Epithelial cell of proximal tubule (primary cell): ENCODE measurements at regions not wholly inside any gene's neighbourhood (a gene's known extent, or its start where the extent isn't known, plus 50 kb on each side); places are given as distances from the start of the nearest gene placed in this dataset.
A peak's percentile ranks its signal among the peaks of the same experiment; 100 is the strongest.
"Not testable (repeated sequence)": the region's sequence is repeated elsewhere in the genome, so short reads cannot be mapped to it uniquely, and the experiment has no call there.

Experiments used
- DNase-seq: peaks from one replicate; pipeline ENCODE4 v3.0.0-alpha.2; 2011; ENCODE audit warnings: low read depth
- H3K4me3 ChIP-seq: 2 replicates; pipeline ENCODE4 v1.5.1; 2011; ENCODE audit warnings: low read depth, mild to moderate bottlenecking, low read length
- CTCF ChIP-seq: conservative IDR thresholded peaks from 2 replicates; pipeline ENCODE4 v1.5.1; 2012; ENCODE audit warnings: low read depth, mild to moderate bottlenecking, low read length

DNA sequence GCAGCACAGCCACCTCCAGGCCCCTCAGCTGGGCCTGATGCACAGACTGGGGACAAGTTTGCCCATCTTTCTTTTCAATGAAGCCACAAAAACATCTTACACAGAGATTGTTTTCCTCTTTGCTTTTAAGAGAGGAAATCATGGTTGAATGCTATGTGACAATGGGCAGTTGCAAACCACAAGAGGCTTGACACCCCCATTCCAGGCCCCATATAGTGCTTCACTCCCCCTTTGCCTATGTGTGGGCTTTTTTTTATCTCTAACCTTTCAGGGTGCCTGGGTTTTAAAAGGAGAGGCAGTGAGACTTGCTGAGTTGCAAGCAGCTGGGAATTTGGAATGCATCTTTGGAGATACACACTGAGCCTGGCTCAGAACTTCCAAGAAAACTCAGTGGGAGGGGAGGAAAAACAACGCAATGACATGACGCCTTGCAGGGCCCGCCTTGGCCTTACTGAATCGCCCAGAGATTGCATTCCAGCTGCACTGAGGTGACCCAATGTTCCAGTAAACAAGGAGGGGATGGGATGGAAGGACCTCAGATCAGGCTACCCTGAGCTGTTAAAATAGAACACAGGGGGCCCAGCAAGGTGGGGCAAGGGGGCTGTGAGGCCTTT, 145.2 kb upstream of the ZNF648 start:
- no peak for DNase-seq
- TF ChIP-seq CTCF, result no peak
- no peak overlapping the region for H3K4me3 ChIP-seq

- TF ChIP-seq CTCF, result no peak
- H3K4me3 ChIP-seq, result no peak overlapping the region
- DNase-seq, result no peak
These were observed 144.0 kb upstream of the ZNF648 start for GRCh38 chr1:182205351-182206022.

GRCh38 chr1:182203191-182203875, 141.8 kb upstream of the ZNF648 start:
- no peak for TF ChIP-seq CTCF
- H3K4me3 ChIP-seq, result no peak overlapping the region
- no peak for DNase-seq

- H3K4me3 ChIP-seq, DNase-seq: not testable (repeated sequence)
These were observed 140.0 kb upstream of the ZNF648 start for GRCh38 chr1:182201490-182201889.

GRCh38 chr1:182200025-182200812, 138.7 kb upstream of the ZNF648 start:
- DNase-seq, result no peak
- TF ChIP-seq CTCF, result no peak
- no peak overlapping the region for H3K4me3 ChIP-seq

DNA sequence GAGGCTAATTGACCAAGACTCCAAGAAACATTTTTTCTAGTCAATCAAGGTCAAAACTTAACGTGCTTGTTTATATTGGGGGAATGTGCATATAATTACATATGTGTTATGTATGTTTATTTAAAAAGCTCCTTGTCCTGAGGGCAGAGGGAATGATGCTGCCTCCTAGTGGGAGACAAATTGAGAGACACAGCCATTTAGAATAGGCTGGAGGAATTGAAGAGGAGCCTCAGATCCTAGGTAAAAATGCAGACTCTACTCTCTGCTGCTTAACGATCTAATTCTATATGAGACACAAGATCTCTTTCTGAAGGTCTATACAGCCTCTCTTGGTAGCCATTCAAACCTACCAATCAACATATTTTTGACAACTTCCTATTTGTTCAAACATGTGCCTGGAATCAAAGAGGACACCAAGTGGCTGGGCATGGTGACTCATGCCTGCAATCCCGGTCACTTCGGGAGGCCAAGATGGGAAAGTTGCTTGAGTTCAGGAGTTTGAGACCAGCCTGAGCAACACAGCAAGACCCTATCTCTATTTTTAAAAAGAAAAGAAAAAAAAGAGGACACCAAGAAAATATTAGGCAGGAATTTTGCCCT, 136.6 kb upstream of the ZNF648 start:
- DNase-seq, result no peak
- no peak overlapping the region for H3K4me3 ChIP-seq
- peak; percentile 65 for TF ChIP-seq CTCF
